ENCODE measurements at regions not wholly inside any gene's neighbourhood (a gene's known extent, or its start where the extent isn't known, plus 50 kb on each side); places are given as distances from the start of the nearest gene placed in this dataset.
A peak's percentile ranks its signal among the peaks of the same experiment; 100 is the strongest.

DNA sequence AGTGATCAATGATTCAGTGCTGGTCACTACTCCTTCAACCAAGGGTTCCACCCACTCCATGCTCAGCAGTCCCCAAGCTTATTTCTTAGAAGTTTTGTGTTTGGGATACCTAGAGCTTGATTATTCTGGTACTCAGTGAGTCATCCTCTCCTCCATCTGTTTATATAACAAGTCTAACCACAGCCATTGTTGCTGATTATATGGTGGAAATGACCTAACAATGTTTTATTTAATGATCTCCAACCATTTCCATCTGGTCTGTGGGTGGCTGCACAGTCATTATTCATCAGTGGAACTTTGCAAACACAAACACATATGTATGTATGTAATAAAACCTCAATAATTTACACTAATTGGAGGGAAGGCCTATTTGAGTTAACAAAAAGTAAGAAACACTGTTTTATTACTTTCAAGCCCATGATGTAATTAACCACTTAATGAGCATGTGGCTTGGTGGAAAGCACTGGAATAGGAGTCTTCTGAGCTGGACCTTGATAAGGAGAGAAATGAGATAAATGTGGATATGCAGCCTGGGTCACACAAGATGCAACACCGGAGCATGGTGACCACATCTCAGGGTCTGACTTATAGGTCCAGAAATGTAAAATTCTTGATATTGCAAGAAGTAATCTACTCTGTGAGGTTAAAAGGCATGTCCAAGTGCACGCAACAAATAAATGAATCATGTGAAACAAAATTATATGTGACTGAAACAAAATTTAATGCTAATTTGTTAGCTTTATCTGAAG, 99.0 kb upstream of the WLS start:
- peak; percentile 84 for DNase-seq (ENCODE audit: low read depth)

DNA sequence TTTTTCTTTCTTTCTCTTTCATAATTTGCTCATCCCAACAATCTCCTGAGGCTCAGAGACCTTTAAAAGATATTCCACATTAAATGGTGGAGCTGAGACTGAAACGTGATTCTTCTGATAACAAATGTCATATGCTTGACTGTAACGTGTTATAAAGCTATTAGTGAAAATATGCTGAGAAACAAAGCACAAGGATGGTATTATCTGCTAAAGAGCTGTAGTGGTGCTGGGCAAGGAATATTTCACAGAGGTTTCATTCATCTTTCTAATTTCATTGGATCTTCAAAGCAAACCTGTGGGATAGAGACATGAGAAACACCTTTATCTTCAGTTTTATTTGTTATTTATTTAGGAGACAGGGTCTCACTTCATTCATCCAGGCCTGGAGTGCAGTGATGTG, 98.1 kb upstream of the WLS start:
- no peak for DNase-seq (ENCODE audit: low read depth)

- no peak for DNase-seq (ENCODE audit: low read depth)
These were observed 96.9 kb upstream of the WLS start for GRCh38 chr1:68329096-68329835.

- no peak for DNase-seq (ENCODE audit: low read depth)
These were observed 96.2 kb upstream of the WLS start for GRCh38 chr1:68328490-68328889.

DNA sequence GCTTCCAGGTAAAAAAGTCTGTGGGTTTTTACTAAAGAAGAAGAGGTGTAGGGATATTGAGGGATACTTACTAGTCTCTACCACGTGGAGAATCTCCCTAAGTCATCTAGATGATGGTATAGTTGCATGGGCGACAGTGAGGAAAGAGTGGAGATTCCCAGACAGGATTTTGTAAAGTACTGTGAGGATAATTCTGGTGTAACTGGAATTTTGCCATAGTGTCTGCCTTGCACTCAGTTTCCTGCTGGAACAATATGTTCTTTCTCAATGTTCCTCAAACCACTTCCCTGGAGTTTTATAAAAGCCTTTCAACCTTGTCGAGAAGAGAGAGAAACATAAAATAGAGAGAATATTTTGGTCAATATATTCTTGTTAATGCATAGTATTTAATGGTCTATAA, 95.1 kb upstream of the WLS start:
- peak; percentile 55 for DNase-seq (ENCODE audit: low read depth)

GRCh38 chr1:68326481-68326880, 94.2 kb upstream of the WLS start:
- DNase-seq (ENCODE audit: low read depth), result no peak

GRCh38 chr1:68324316-68324715, 92.0 kb upstream of the WLS start:
- DNase-seq (ENCODE audit: low read depth), result no peak

GRCh38 chr1:68322837-68323687, 90.7 kb upstream of the WLS start:
- peak; percentile 81 for DNase-seq (ENCODE audit: low read depth)

GRCh38 chr1:68322096-68322495, 89.8 kb upstream of the WLS start:
- DNase-seq (ENCODE audit: low read depth), result no peak

GRCh38 chr1:68321084-68321685, 88.9 kb upstream of the WLS start:
- DNase-seq (ENCODE audit: low read depth), result no peak

DNA sequence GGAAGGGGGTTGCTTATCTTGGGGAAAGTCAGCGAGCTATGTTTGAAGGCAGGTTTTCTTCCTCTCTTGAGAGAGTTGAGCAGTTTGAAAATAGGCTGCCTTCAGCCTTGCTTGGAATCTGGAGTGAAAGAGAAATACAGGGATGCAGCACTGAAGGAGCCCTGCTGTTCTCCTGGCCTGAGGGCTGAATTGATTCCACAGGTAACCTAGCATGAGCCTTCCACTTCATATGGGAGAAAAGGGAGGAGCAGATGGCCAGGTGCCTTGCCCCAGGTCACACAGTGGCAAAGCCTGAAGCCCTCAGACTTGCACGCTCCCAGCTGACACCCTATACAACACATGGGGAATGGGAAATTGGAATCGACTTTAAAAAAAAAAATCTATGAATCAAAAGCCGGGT, 88.0 kb upstream of the WLS start:
- DNase-seq (ENCODE audit: low read depth), result no peak

GRCh38 chr1:68319907-68320306, 87.6 kb upstream of the WLS start:
- no peak for DNase-seq (ENCODE audit: low read depth)

- no peak for DNase-seq (ENCODE audit: low read depth)
These were observed 85.2 kb upstream of the WLS start for GRCh38 chr1:68317543-68317942.

GRCh38 chr1:68314151-68314780, 81.9 kb upstream of the WLS start:
- no peak for DNase-seq (ENCODE audit: low read depth)

DNA sequence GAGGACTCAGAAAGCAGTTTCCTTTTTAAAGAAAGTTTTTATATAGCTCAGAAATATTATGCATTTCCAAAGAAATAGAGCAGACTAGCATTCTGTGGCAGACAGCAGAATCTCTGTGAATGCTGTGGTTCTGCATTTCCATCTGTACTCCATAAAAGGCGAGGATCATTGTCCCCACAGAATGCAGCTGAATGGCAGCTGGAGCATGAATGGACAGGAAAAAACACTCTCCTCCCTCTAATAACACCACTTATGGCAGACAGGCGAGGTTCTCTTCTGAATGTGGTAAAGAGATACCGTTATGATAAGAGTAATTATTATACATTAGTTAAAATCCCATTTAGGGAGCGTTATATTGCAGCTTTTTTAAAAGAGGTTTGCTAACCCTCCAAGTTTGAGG, 81.4 kb upstream of the WLS start:
- no peak for DNase-seq (ENCODE audit: low read depth)

DNA sequence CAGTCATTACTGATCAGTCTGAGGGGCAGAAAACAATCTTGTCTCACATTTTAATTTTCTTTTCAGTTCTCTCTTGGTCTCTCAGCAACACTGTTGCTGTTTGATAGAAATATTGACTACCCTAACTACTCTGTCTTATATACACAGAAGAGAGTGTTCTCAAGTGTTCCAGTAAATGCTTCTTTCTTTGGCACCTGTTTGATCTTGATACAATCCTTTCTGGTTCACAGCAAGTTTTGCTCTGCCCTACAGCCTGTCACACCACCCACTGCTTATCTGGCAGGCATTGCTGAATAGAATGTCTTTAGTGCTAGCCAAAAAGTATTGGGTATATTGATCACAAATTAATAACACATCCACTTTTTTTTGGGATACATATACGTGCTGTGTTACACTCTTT, 75.7 kb upstream of the WLS start:
- no peak for DNase-seq (ENCODE audit: low read depth)

DNA sequence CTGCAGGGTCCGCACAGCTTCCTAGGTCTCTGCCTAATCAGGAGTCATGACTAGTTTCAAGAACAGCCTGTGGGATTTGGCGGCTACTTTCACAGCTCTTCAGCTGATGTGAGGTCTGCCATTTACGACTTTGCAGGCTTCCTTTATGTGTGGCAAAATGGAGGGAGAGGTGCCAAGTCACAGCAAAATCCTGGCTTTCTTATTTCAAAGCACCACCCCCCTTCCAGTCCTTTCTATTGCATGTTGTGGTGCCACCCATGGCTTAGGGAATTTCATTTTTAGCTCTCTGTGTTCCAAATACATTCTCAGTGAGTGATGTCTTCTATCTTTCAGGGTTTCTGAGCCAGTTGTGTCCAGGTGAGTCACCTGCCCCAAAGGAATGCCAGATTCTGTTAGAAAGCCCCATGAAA, 75.1 kb upstream of the WLS start:
- DNase-seq (ENCODE audit: low read depth), result no peak

- no peak for DNase-seq (ENCODE audit: low read depth)
These were observed 69.2 kb upstream of the WLS start for GRCh38 chr1:68301471-68302001.

DNA sequence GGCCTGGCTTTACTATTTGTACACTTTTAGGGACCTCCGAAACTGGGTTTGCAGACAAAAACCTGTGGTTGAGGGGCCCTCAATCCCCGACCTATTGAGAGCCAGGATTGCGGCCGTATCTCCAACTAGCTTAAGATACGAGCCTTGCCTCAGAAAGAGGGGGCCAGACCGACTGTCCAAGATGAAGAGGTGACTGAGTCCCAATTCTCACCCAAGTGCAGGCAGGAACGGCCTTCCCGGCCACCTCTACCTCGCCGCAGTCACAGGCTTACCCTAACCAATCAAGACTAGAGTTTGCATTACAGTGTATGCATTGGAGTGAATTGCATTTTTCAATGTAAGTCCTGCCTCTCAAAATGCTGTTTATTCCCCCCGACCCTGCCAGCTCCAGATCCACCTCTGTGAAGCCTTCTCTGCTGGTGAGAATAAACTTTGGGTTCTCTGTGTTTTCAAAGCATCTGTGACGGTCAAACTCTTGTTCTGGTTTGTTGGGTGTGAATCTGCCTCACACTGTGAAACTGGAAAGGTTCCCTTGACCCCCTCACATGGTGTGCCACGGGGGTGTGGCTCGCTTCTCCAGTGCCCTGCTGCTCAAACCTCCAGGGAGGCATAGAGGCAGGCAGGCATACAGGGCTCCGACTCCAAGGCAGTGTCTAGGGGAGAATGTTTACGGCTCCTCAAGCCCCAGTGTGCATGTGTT, 62.2 kb upstream of the WLS start:
- DNase-seq (ENCODE audit: low read depth), result no peak

DNA sequence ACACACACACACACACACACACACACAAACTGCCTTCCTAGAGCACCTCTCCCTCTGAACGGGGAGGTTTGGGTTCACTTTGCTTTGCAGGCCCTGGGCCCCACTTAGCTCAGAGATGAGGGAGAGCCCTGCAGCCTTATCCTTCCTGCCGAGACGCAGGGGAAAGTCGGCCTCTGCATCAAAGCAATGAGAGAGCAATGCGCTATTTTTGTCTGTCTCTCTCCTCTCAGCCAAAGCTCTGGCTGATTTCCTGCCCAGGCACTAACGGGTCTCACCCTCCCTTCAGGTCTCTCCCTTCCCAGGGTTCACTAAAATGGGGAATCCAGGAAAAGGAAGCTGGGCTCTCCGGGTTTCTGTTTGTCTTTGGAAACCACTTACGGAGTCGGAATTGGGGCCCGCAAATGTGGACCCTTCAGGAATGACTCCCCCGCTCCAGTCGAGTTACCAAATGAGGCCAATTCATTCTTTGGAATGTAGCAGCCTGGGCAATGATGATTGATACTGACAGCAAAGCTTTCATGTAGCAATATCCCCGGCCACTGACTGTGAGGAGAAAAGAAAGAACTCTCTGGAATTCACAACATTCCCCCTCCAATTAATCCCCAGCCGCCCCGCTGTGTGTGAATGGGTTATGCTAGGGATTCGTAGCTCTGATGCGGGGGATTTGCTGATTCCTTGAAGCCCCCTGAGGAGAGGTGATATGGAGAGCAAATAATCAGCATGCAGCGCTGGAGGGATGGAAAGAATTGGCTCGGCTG, 61.5 kb upstream of the WLS start:
- DNase-seq (ENCODE audit: low read depth), result no peak

Measured in LHCN-M2 (cell line).